H1 (cell line): ENCODE measurements at regions not wholly inside any gene's neighbourhood (a gene's known extent, or its start where the extent isn't known, plus 50 kb on each side); places are given as distances from the start of the nearest gene placed in this dataset.

Experiments
- CTCF ChIP-seq, 3 experiments: IDR thresholded peaks; 1 replicate in 2 of 3; 2 replicates in 1 of 3; pipeline versions ENCODE4 v1.5.1 to v1.6.1; 2011; ENCODE audit warnings: low read length in 3 of 3, mild to moderate bottlenecking in 3 of 3, inconsistent platforms in 2 of 3, low read depth in 1 of 3, moderate library complexity in 1 of 3; ENCODE audit not compliant: insufficient read depth in 1 of 3; ENCODE audit errors: control extremely low read depth in 1 of 3
- FOSL1 ChIP-seq: IDR thresholded peaks from 2 replicates; pipeline ENCODE4 v1.6.1; 2011; ENCODE audit warnings: mild to moderate bottlenecking, low read depth, low read length, moderate library complexity; ENCODE audit not compliant: insufficient read depth
- GTF2F1 ChIP-seq: IDR thresholded peaks from 2 replicates; pipeline ENCODE4 v1.6.1; 2012; ENCODE audit warnings: low read depth, low read length, improper control_type of control experiment, borderline replicate concordance
- JUND ChIP-seq: IDR thresholded peaks from 2 replicates; pipeline ENCODE4 v1.6.1; 2011; ENCODE audit warnings: mild to moderate bottlenecking, improper control_type of control experiment, low read length
- SIN3A ChIP-seq, 2 experiments: IDR thresholded peaks in 1 of 2; conservative IDR thresholded peaks in 1 of 2; 2 replicates each; pipeline ENCODE4 v1.6.1; 2011 to 2012; ENCODE audit warnings: low read length in 2 of 2, improper control_type of control experiment in 1 of 2, low read depth in 1 of 2, mild to moderate bottlenecking in 1 of 2
- SIX5 ChIP-seq: IDR thresholded peaks from 2 replicates; pipeline ENCODE4 v1.6.1; 2011; ENCODE audit warnings: mild to moderate bottlenecking, low read depth, low read length
- SP1 ChIP-seq: IDR thresholded peaks from 2 replicates; pipeline ENCODE4 v1.6.1; 2011; ENCODE audit warnings: low read depth, low read length
- SUZ12 ChIP-seq: fragments of 200-600 bp; sonication (generic); IDR thresholded peaks from 2 replicates; pipeline ENCODE4 v1.6.1; 2012; ENCODE audit warnings: mild to moderate bottlenecking, inconsistent platforms, low read length, moderate library complexity, mixed read lengths
- TAF1 ChIP-seq: IDR thresholded peaks from 2 replicates; pipeline ENCODE4 v1.6.1; 2011; ENCODE audit warnings: mild to moderate bottlenecking, low read depth, low read length
- ZNF274 ChIP-seq: IDR thresholded peaks from 2 replicates; pipeline ENCODE4 v1.7.0; 2012; ENCODE audit warnings: low read length, borderline replicate concordance; ENCODE audit errors: extremely low read depth

- TF ChIP-seq SUZ12: no peak
- no peak for TF ChIP-seq FOSL1
- no peak for TF ChIP-seq CTCF (IDR thresholded peaks at IDR 0.05; ENCODE audit: control extremely low read depth in 1 of 3, insufficient read depth in 1 of 3, low read depth in 1 of 3, low read length in 3 of 3)
- TF ChIP-seq SP1: no peak
- no peak for TF ChIP-seq SIN3A (conservative IDR thresholded peaks at IDR 0.05 in 1 of 2, IDR thresholded peaks at IDR 0.05 in 1 of 2; ENCODE audit: low read depth in 1 of 2, low read length in 2 of 2)
- no peak for TF ChIP-seq GTF2F1
- no peak for TF ChIP-seq JUND
- TF ChIP-seq ZNF274: no peak
- TF ChIP-seq TAF1: no peak
- TF ChIP-seq SIX5: no peak
Observed at GRCh38 chr12:5155866-5156265, 112.2 kb downstream of the KCNA5 start.
